GM13977 (cell line): ENCODE measurements at regions not wholly inside any gene's neighbourhood (a gene's known extent, or its start where the extent isn't known, plus 50 kb on each side); places are given as distances from the start of the nearest gene placed in this dataset.

Experiments
- DNase-seq: peaks from one replicate; pipeline ENCODE4 v3.0.0; 2012; ENCODE audit warnings: low spot score
- in situ Hi-C: fragments of 300-500 bp; cut with MboI; formaldehyde crosslinking; loops from one replicate; pipeline ENCODE4 v1.12.0; 2022; ENCODE audit warnings: low sequenced_read_pairs, low pct_unique_long_range_greater_than_20kb, mixed read lengths, inconsistent platforms; ENCODE audit not compliant: unreplicated experiment
- TF ChIP-seq, protein P1 (sequence below): IDR thresholded peaks from 2 replicates; pipeline ENCODE4 v1.5.1; 2012; ENCODE audit warnings: mild to moderate bottlenecking, control low read depth; ENCODE audit not compliant: insufficient read depth; ENCODE audit errors: extremely low read depth, missing control alignments

DNA sequence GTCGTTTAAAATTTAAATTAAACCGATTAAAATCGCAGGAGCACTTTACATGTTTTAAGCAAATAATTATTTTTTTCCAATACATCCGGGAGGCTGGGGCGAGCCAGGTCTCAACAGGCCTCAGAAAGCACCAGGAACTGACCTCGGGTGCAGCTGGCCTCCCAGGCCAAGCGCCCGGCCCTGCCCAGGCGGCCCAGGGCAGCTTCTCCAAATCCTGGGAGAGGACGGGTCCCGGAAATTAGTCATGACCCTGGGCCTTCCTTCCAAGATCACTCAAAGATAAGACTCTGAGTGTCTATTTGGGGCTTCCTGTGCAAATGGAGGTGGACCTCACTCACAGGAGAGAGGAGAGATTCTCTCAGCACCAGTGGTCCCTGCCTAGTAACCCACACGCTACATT, 177.1 kb downstream of the BCL11B start:
- TF ChIP-seq, protein P1, sequence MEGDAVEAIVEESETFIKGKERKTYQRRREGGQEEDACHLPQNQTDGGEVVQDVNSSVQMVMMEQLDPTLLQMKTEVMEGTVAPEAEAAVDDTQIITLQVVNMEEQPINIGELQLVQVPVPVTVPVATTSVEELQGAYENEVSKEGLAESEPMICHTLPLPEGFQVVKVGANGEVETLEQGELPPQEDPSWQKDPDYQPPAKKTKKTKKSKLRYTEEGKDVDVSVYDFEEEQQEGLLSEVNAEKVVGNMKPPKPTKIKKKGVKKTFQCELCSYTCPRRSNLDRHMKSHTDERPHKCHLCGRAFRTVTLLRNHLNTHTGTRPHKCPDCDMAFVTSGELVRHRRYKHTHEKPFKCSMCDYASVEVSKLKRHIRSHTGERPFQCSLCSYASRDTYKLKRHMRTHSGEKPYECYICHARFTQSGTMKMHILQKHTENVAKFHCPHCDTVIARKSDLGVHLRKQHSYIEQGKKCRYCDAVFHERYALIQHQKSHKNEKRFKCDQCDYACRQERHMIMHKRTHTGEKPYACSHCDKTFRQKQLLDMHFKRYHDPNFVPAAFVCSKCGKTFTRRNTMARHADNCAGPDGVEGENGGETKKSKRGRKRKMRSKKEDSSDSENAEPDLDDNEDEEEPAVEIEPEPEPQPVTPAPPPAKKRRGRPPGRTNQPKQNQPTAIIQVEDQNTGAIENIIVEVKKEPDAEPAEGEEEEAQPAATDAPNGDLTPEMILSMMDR: no peak
- no peak for DNase-seq
- in situ Hi-C loops: no loop called here

DNA sequence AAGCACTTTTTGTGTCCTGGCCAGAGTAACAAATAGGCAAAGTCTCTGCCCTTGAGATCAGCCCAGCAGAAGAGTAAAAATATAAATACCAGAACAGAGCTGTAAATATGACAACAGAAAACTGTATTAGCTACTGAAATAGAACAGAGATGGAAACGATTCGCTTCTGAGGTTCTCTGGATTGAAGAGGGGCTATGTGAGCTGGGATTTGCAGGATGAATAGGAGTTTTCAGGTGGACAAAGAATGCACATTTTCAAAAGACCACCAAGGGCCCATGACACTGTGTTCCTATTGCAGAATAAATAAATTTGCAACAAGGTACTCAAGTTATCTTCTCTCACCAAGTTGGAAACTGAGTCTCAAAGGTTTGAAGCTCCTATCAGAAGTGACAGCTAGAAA, 176.6 kb downstream of the BCL11B start:
- DNase-seq: no peak
- TF ChIP-seq, protein P1: no peak
- in situ Hi-C loops: no loop called here

DNA sequence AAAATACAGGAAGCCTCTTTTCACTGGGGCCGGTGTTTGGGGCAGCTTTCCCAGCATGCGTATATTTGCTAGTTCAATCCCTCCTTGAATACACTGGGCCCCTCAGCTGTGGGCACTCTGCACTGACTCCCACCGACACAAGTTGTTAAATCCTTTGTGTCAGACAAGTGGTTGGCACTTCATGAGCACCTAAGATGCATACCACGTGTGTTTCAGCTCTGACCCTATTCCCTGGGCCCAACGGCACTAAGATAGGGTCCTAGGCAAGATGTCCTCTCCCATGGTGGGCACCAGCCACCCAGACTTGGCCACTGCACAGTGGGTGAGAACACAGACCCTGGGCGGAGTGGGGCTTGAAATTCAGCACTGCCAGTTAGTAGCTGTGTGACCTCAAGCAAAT, 173.8 kb downstream of the BCL11B start:
- TF ChIP-seq, protein P1: no peak
- in situ Hi-C loops: no loop called here
- DNase-seq: no peak

DNA sequence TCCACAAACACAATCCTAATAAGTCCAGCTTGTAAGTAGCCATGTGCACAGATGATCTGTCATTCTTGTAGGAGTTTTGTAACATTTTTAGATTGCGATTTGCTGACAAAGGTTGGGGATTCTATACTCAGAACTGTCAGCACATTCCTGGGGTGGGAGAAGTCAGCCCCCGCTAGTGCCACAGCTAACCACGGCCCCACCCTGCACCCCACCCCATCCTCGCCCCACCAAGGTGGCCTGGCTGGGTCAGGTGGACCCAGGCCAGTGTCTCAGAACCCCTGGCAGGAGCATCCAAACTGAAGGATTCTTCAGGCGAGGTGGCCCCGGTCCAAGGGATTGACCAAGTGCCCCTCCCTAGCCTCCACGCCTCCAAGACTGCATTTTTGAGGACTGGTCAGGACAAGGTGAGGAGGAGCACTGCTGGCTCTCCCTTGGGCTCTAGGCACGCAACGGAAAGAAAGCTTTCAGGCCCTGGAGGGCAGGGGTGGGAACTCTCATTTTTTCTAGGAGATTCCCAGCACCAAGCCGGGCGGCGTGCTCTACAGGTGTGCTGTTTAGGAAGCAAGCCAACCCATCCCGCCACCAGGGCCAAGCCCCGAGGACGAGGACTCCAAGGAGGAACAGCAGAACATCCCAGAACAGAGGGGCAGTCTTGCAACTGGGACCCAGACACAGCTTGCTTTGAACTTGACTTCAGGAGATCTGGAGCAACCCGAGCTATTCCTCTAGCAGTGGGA, 172.8 kb downstream of the BCL11B start:
- TF ChIP-seq, protein P1: no peak

DNA sequence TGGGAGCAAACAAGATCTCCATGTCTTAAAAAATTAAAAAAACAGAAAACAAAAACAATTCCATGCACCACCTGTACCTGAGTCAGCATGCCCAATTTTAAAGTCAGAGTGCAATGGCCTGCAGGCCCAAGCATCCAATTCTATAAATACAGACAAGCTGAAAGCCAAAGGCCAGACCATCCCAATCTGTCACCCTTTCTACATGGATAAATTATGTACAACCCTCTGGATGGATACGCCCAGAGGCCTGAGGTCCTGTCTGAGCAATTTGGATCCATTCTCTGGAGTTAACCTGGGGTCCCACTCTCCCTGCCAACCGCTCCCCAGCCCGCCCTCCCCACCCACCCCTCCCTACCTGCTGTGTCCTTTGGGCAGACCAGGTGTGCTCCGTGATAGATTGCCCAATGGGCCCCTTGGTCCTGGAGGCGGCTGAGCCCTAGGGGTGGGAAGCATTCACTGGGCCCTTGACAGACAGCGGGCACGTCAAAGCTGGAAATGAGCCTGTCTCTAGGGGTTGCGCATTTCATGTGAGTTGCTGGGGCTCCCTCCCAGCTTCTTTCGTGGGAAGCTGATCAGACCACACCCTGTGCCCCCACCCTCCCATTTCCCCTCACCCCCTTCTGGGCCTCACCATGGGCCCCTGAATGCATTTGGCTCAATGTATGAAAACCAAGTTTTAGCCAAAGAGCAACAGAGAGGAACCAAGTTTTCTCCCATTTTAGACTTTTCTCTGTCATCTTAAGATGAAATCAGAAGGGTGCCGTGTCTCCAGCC, 171.3 kb downstream of the BCL11B start:
- TF ChIP-seq, protein P1: no peak
- in situ Hi-C loops: no loop called here

More for the DNA sequence above, 172.8 kb downstream of the BCL11B start:
- in situ Hi-C loops: no loop called here
- no peak for DNase-seq

DNA sequence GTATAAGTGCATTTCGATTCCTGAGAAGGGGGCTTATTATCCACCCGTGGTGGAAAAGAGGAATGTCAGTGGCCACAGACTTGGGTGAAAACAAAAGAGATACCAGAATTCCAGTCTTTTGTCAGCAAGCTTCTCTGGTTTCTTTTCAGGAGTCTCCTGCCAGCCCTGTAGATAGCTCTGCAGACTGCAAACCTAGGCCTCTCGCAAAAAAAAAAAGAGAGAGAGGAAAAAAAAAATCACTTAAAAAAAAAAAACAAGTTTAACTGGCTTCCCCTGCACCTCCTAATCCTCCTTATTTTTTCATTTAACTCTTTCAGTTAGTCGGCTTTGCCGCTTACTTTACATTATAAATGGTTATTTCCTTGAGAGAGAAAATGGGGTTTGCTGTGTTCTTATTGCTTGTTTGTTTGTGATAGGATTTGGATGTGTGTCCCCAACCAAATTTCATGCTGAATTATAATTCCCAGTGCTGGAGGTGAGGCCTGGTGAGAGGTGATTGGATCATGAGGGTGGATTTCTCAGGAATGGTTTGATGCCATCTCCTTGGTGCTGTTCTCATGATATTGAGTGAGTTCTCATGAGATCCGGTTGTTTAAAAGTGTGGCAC, 170.0 kb downstream of the BCL11B start:
- DNase-seq: no peak
- in situ Hi-C loops: no loop called here
- TF ChIP-seq, protein P1: no peak

More for the DNA sequence above, 171.3 kb downstream of the BCL11B start:
- DNase-seq: no peak
